ENCODE measurements at regions not wholly inside any gene's neighbourhood (a gene's known extent, or its start where the extent isn't known, plus 50 kb on each side); places are given as distances from the start of the nearest gene placed in this dataset.

- 0 to 87% (median 47%) methylated on average over 1 to 4 of the region's 5 CpGs; no CpG with 5 or more reads in 2 of the 10 experiments for WGBS, 10 experiments
- Histone ChIP-seq H3K4me3 (no peak overlapping the region), H3K4me1 (replicated peaks in 1 of 2) (peaks cover 0 to 2% of the 10 kb centered on the region in 2 donors), H3K27ac (no peak overlapping the region)
- in situ Hi-C loops (cut with MboI; ENCODE audit: low pct_unique_long_range_greater_than_20kb in 2 of 9, low sequenced_read_pairs in 9 of 9, unreplicated experiment in 9 of 9) = no loop called here
- no peak for ATAC-seq (replicated peaks in 6 of 8)
Measured at GRCh38 chr15:39438260-39438659, 142.6 kb upstream of the THBS1 start.

GRCh38 chr15:39438799-39439592 is 141.9 kb upstream of the THBS1 start:
- no peaks in the 10 kb centered on the region for H3K4me1 ChIP-seq (replicated peaks in 1 of 2)
- ATAC-seq (replicated peaks in 6 of 8) = no peak
- in situ Hi-C loops (cut with MboI; ENCODE audit: low pct_unique_long_range_greater_than_20kb in 2 of 9, low sequenced_read_pairs in 9 of 9, unreplicated experiment in 9 of 9) = no loop called here
- H3K4me3 ChIP-seq = no peak overlapping the region
- H3K27ac ChIP-seq = no peak overlapping the region
- 80 to 100% (median 89%) methylated on average over 3 to 6 of the region's 9 CpGs; no CpG with 5 or more reads in 1 of the 10 experiments for WGBS, 10 experiments

GRCh38 chr15:39442898-39443297 is 138.0 kb upstream of the THBS1 start:
- ATAC-seq (replicated peaks in 6 of 8) = no peak
- peaks cover 4 to 7% of the 10 kb centered on the region in 2 donors for H3K4me1 ChIP-seq (replicated peaks in 1 of 2)
- H3K27ac ChIP-seq = no peak overlapping the region
- in situ Hi-C loops (cut with MboI; ENCODE audit: low pct_unique_long_range_greater_than_20kb in 2 of 9, low sequenced_read_pairs in 9 of 9, unreplicated experiment in 9 of 9) = no loop called here
- no peak overlapping the region for H3K4me3 ChIP-seq
- 0 to 100% (median 67%) methylated on average over 1 to 2 of the region's 2 CpGs; no CpG with 5 or more reads in 2 of the 10 experiments for WGBS, 10 experiments

GRCh38 chr15:39443659-39444219 is 137.1 kb upstream of the THBS1 start:
- 74 to 100% (median 88%) methylated on average over 1 to 3 of the region's 4 CpGs; no CpG with 5 or more reads in 1 of the 10 experiments for WGBS, 10 experiments
- no peak for ATAC-seq (replicated peaks in 6 of 8)
- no peak overlapping the region for H3K4me3 ChIP-seq
- H3K27ac ChIP-seq = no peak overlapping the region
- in situ Hi-C loops (cut with MboI; ENCODE audit: low pct_unique_long_range_greater_than_20kb in 2 of 9, low sequenced_read_pairs in 9 of 9, unreplicated experiment in 9 of 9) = no loop called here
- peaks cover 4 to 7% of the 10 kb centered on the region in 2 donors for H3K4me1 ChIP-seq (replicated peaks in 1 of 2)

GRCh38 chr15:39444735-39445470 is 136.0 kb upstream of the THBS1 start:
- Histone ChIP-seq H3K4me3 (no peak overlapping the region), H3K27ac (no peak overlapping the region), H3K4me1 (replicated peaks in 1 of 2) (peaks cover 4 to 11% of the 10 kb centered on the region in 2 donors)
- 83 to 96% (median 90%) methylated on average over 3 to 11 of the region's 11 CpGs; no CpG with 5 or more reads in 1 of the 10 experiments for WGBS, 10 experiments
- in situ Hi-C loops (cut with MboI; ENCODE audit: low pct_unique_long_range_greater_than_20kb in 2 of 9, low sequenced_read_pairs in 9 of 9, unreplicated experiment in 9 of 9) = no loop called here
- no peak for ATAC-seq (replicated peaks in 6 of 8)

- in situ Hi-C loops (cut with MboI; ENCODE audit: low pct_unique_long_range_greater_than_20kb in 2 of 9, low sequenced_read_pairs in 9 of 9, unreplicated experiment in 9 of 9) = no loop called here
- H3K4me1 ChIP-seq (replicated peaks in 1 of 2) = peaks cover 4 to 11% of the 10 kb centered on the region in 2 donors
- ATAC-seq (replicated peaks in 6 of 8) = no peak
- H3K27ac ChIP-seq = no peak overlapping the region
- no peak overlapping the region for H3K4me3 ChIP-seq
- WGBS, 10 experiments = 53 to 100% (median 100%) methylated on average over 1 to 2 of the region's 2 CpGs; no CpG with 5 or more reads in 3 of the 10 experiments
Measured at GRCh38 chr15:39445931-39446330, 134.9 kb upstream of the THBS1 start.

GRCh38 chr15:39447346-39447745 is 133.5 kb upstream of the THBS1 start:
- peak in 7 of 8 experiments; percentile 19 to 75 (median 63) for ATAC-seq (replicated peaks in 6 of 8)
- Histone ChIP-seq H3K27ac (no peak overlapping the region), H3K4me1 (replicated peaks in 1 of 2) (peaks cover 4 to 11% of the 10 kb centered on the region in 2 donors), H3K4me3 (no peak overlapping the region)
- in situ Hi-C loops (cut with MboI; ENCODE audit: low pct_unique_long_range_greater_than_20kb in 2 of 9, low sequenced_read_pairs in 9 of 9, unreplicated experiment in 9 of 9) = no loop called here
- 18 to 83% (median 42%) methylated on average over 1 to 2 of the region's 2 CpGs; no CpG with 5 or more reads in 4 of the 10 experiments for WGBS, 10 experiments

- H3K27ac ChIP-seq = no peak overlapping the region
- ATAC-seq (replicated peaks in 6 of 8) = no peak
- H3K4me1 ChIP-seq (replicated peaks in 1 of 2) = peaks cover 4 to 11% of the 10 kb centered on the region in 2 donors
- no peak overlapping the region for H3K4me3 ChIP-seq
- in situ Hi-C loops (cut with MboI; ENCODE audit: low pct_unique_long_range_greater_than_20kb in 2 of 9, low sequenced_read_pairs in 9 of 9, unreplicated experiment in 9 of 9) = no loop called here
- 51 to 100% (median 95%) methylated on average over 2 to 4 of the region's 4 CpGs; no CpG with 5 or more reads in 3 of the 10 experiments for WGBS, 10 experiments
Measured at GRCh38 chr15:39447881-39448280, 133.0 kb upstream of the THBS1 start.

- no peak for ATAC-seq (replicated peaks in 6 of 8)
- no peak overlapping the region for H3K27ac ChIP-seq
- peaks cover 4 to 11% of the 10 kb centered on the region in 2 donors for H3K4me1 ChIP-seq (replicated peaks in 1 of 2)
- WGBS, 10 experiments = 58 to 100% (median 93%) methylated on average over 1 to 4 of the region's 4 CpGs
- in situ Hi-C loops (cut with MboI; ENCODE audit: low pct_unique_long_range_greater_than_20kb in 2 of 9, low sequenced_read_pairs in 9 of 9, unreplicated experiment in 9 of 9) = no loop called here
- no peak overlapping the region for H3K4me3 ChIP-seq
Measured at GRCh38 chr15:39448409-39448808, 132.5 kb upstream of the THBS1 start.

GRCh38 chr15:39451121-39451688 is 129.7 kb upstream of the THBS1 start:
- H3K27ac ChIP-seq = no peak overlapping the region
- 14 to 100% (median 86%) methylated on average over 1 of the region's 1 CpG; no CpG with 5 or more reads in 1 of the 10 experiments for WGBS, 10 experiments
- H3K4me1 ChIP-seq (replicated peaks in 1 of 2) = peaks cover 4 to 11% of the 10 kb centered on the region in 2 donors
- no peak overlapping the region for H3K4me3 ChIP-seq
- no peak for ATAC-seq (replicated peaks in 6 of 8)
- in situ Hi-C loops (cut with MboI; ENCODE audit: low pct_unique_long_range_greater_than_20kb in 2 of 9, low sequenced_read_pairs in 9 of 9, unreplicated experiment in 9 of 9) = no loop called here

- H3K27ac ChIP-seq = no peak overlapping the region
- H3K4me1 ChIP-seq (replicated peaks in 1 of 2) = peaks cover 4 to 11% of the 10 kb centered on the region in 2 donors
- no peak overlapping the region for H3K4me3 ChIP-seq
- ATAC-seq (replicated peaks in 6 of 8) = no peak
- 19 to 93% (median 71%) methylated on average over 2 to 7 of the region's 7 CpGs for WGBS, 10 experiments
- in situ Hi-C loops (cut with MboI; ENCODE audit: low pct_unique_long_range_greater_than_20kb in 2 of 9, low sequenced_read_pairs in 9 of 9, unreplicated experiment in 9 of 9) = no loop called here
Measured at GRCh38 chr15:39451871-39452270, 129.0 kb upstream of the THBS1 start.

- 18 to 90% (median 60%) methylated on average over 2 to 4 of the region's 4 CpGs for WGBS, 10 experiments
- in situ Hi-C loops (cut with MboI; ENCODE audit: low pct_unique_long_range_greater_than_20kb in 2 of 9, low sequenced_read_pairs in 9 of 9, unreplicated experiment in 9 of 9) = no loop called here
- ATAC-seq (replicated peaks in 6 of 8) = no peak
- Histone ChIP-seq H3K4me1 (replicated peaks in 1 of 2) (peaks cover 0 to 4% of the 10 kb centered on the region in 2 donors), H3K4me3 (no peak overlapping the region), H3K27ac (no peak overlapping the region)
Measured at GRCh38 chr15:39453620-39454019, 127.3 kb upstream of the THBS1 start.
